Trophoblast cell (in vitro differentiated cells and primary cell): ENCODE measurements at regions not wholly inside any gene's neighbourhood (a gene's known extent, or its start where the extent isn't known, plus 50 kb on each side); places are given as distances from the start of the nearest gene placed in this dataset.
"Not testable (repeated sequence)": the region's sequence is repeated elsewhere in the genome, so short reads cannot be mapped to it uniquely, and the experiment has no call there.

Source experiments
- DNase-seq, 2 donors: peaks; one replicate each; pipeline ENCODE4 v3.0.0-alpha.2; 2016
- H2AFZ ChIP-seq: 2 replicates; pipeline ENCODE4 v1.6.1; 2013; ENCODE audit warnings: low read length, moderate library complexity, mild to moderate bottlenecking; ENCODE audit not compliant: insufficient read depth, poor library complexity
- H2AK5ac ChIP-seq: 2 replicates; pipeline ENCODE4 v1.6.1; 2013; ENCODE audit warnings: mild to moderate bottlenecking, low read length
- H2BK120ac ChIP-seq: 2 replicates; pipeline ENCODE4 v1.6.1; 2013; ENCODE audit warnings: low read length, mild to moderate bottlenecking, moderate library complexity; ENCODE audit not compliant: insufficient read depth, poor library complexity
- H2BK12ac ChIP-seq: 2 replicates; pipeline ENCODE4 v1.6.1; 2013; ENCODE audit warnings: mild to moderate bottlenecking, low read length, moderate library complexity
- H2BK5ac ChIP-seq: 2 replicates; pipeline ENCODE4 v1.6.1; 2013; ENCODE audit warnings: low read length, low read depth, moderate library complexity, mild to moderate bottlenecking; ENCODE audit not compliant: poor library complexity
- H3K14ac ChIP-seq: 2 replicates; pipeline ENCODE4 v1.6.1; 2013; ENCODE audit warnings: mild to moderate bottlenecking, low read length
- H3K18ac ChIP-seq: 2 replicates; pipeline ENCODE4 v1.6.1; 2013; ENCODE audit warnings: mild to moderate bottlenecking, low read length
- H3K23ac ChIP-seq: 2 replicates; pipeline ENCODE4 v1.6.1; 2013; ENCODE audit warnings: low read length
- H3K27ac ChIP-seq: 2 replicates; pipeline ENCODE4 v1.5.1; 2013; ENCODE audit warnings: low read depth, mild to moderate bottlenecking, inconsistent platforms, low read length, moderate library complexity
- H3K27me3 ChIP-seq: 2 replicates; pipeline ENCODE4 v1.6.1; 2013; ENCODE audit warnings: inconsistent platforms, mild to moderate bottlenecking, low read length, moderate library complexity; ENCODE audit not compliant: insufficient read depth
- H3K36me3 ChIP-seq, 2 experiments: 1 replicate in 1 of 2; 2 replicates in 1 of 2; pipeline ENCODE4 v1.6.1; 2013; ENCODE audit warnings: low read length in 2 of 2, mild to moderate bottlenecking in 2 of 2, moderate library complexity in 1 of 2; ENCODE audit not compliant: insufficient read depth in 2 of 2, control insufficient read depth in 1 of 2
- H3K4ac ChIP-seq: 2 replicates; pipeline ENCODE4 v1.6.1; 2013; ENCODE audit warnings: low read depth, mild to moderate bottlenecking, low read length, moderate library complexity
- H3K4me1 ChIP-seq, 2 experiments: 1 replicate in 1 of 2; 2 replicates in 1 of 2; pipeline ENCODE4 v1.6.1; 2013; ENCODE audit warnings: low read length in 2 of 2, mild to moderate bottlenecking in 2 of 2, moderate library complexity in 1 of 2; ENCODE audit not compliant: insufficient read depth in 2 of 2, control insufficient read depth in 1 of 2
- H3K4me2 ChIP-seq: 2 replicates; pipeline ENCODE4 v1.6.1; 2013; ENCODE audit warnings: inconsistent platforms, mild to moderate bottlenecking, low read length, moderate library complexity
- H3K4me3 ChIP-seq: 2 replicates; pipeline ENCODE4 v1.5.1; 2013; ENCODE audit warnings: mild to moderate bottlenecking, low read depth, low read length, inconsistent platforms
- H3K79me1 ChIP-seq: one replicate; pipeline ENCODE4 v1.6.1; 2013; ENCODE audit warnings: low read length
- H3K79me2 ChIP-seq: 2 replicates; pipeline ENCODE4 v1.6.1; 2013; ENCODE audit warnings: low read length, mild to moderate bottlenecking; ENCODE audit not compliant: control insufficient read depth, insufficient read depth, poor library complexity
- H3K9ac ChIP-seq: 2 replicates; pipeline ENCODE4 v1.6.1; 2013; ENCODE audit warnings: mild to moderate bottlenecking, low read length
- H3K9me3 ChIP-seq: 2 replicates; pipeline ENCODE4 v1.6.1; 2013; ENCODE audit warnings: low read depth, mild to moderate bottlenecking, control low read depth, inconsistent platforms, low read length; ENCODE audit not compliant: insufficient read depth
- H4K12ac ChIP-seq: 2 replicates; pipeline ENCODE4 v1.6.1; 2013; ENCODE audit warnings: low read depth, mild to moderate bottlenecking, low read length, moderate library complexity
- H4K8ac ChIP-seq: 2 replicates; pipeline ENCODE4 v1.6.1; 2013; ENCODE audit warnings: low read depth, mild to moderate bottlenecking, low read length, moderate library complexity
- H4K91ac ChIP-seq: one replicate; pipeline ENCODE4 v1.6.1; 2013; ENCODE audit warnings: low read depth, mild to moderate bottlenecking, low read length, moderate library complexity
- WGBS: extraction: QIAGEN DNeasy Blood & Tissue Kit; methylation state at CpG from one replicate; pipeline ENCODE4 v1.1.7; 2013; ENCODE audit warnings: missing lambda C conversion rate; ENCODE audit not compliant: insufficient read length, insufficient coverage; ENCODE audit errors: extremely low coverage; 5-methylcytosine and 5-hydroxymethylcytosine counted together

DNA sequence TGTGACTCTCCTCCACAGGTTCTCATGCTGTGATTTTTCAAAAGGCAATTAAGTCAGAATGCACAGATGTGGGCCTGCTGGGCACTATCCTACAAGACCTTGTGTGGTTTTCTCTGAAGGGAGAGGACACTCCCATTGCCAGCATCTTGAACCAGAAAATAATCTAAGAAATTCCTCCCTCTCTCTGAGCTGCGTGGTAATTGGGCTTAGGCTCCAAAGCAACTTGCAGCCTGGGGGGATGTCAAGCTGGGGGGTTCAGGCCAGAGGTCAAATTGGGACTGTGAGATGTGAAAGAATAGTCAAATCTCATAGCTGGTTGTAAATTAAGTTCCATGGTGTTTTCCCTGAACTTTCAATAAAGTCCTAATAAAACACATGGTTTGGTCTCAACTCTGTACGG lies 350.6 kb upstream of the SLC7A11 start:
- Histone ChIP-seq H3K23ac (no peak overlapping the region), H4K8ac (no peak overlapping the region), H3K9me3 (no peaks in the 10 kb centered on the region), H2AK5ac (no peak overlapping the region), H3K4me2 (no peak overlapping the region), H3K27ac (no peak overlapping the region), H2AFZ (no peak overlapping the region), H3K79me1 (no peaks in the 10 kb centered on the region), H3K14ac (no peak overlapping the region), H2BK5ac (no peak overlapping the region), H3K27me3 (no peaks in the 10 kb centered on the region), H3K18ac (no peak overlapping the region), H3K79me2 (no peaks in the 10 kb centered on the region), H4K91ac (no peak overlapping the region), H3K9ac (no peak overlapping the region), H2BK12ac (no peak overlapping the region), H3K36me3 (no peaks in the 10 kb centered on the region), H3K4me3 (no peak overlapping the region), H4K12ac (no peak overlapping the region), H2BK120ac (no peak overlapping the region), H3K4ac (no peak overlapping the region), H3K4me1 (no peaks in the 10 kb centered on the region)
- no peak for DNase-seq
- no CpG with 5 or more reads among the region's 2 CpGs for WGBS

DNA sequence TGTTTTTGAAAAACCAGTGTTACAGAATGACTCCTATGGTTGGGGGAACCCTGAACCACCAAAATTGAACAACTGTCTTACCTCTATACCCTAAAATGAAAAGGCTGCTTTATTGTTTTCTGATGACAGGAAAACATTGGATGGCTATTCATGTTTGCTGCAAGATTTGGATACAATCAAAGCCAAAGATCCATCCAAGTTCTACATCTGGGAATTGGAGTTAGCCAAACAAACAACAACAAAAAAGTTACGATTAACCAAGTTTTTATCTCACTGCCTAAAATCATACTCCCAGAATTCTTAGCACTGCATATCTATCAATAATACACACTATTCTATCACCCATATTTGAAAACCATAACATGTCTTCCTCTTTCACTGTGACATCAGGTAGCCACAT lies 349.7 kb upstream of the SLC7A11 start:
- Histone ChIP-seq H4K8ac (no peak overlapping the region), H3K79me2 (no peaks in the 10 kb centered on the region), H2BK120ac (no peak overlapping the region), H3K79me1 (no peaks in the 10 kb centered on the region), H3K4me2 (no peak overlapping the region), H3K36me3 (no peaks in the 10 kb centered on the region), H3K9me3 (no peaks in the 10 kb centered on the region), H2AK5ac (no peak overlapping the region), H3K18ac (no peak overlapping the region), H3K4ac (no peak overlapping the region), H2BK5ac (no peak overlapping the region), H3K4me3 (no peak overlapping the region), H3K4me1 (no peaks in the 10 kb centered on the region), H4K12ac (no peak overlapping the region), H2AFZ (no peak overlapping the region), H3K27me3 (no peaks in the 10 kb centered on the region), H3K14ac (no peak overlapping the region), H4K91ac (no peak overlapping the region), H3K9ac (no peak overlapping the region), H3K23ac (no peak overlapping the region), H3K27ac (no peak overlapping the region), H2BK12ac (no peak overlapping the region)
- DNase-seq: no peak
- WGBS: no CpG with 5 or more reads among the region's 1 CpG

DNA sequence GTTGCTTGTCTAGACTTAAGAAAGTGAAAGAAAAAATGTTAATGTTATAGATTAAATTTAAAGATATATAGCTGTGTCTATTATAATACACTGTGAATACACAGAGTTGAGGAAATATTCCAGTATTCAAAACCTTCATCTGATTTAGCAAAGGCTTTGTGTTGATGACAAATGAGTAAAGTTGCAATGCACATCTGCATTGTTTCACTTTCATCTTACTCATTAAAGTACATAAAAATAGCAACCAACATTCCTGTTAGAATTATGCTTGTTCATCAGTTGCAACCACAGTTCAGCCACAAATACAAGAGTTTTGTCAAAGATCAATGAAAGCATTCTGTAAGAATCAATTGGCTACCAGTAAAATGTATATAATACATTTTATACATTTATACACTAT lies 346.4 kb upstream of the SLC7A11 start:
- H3K9me3 ChIP-seq: no peaks in the 10 kb centered on the region

DNA sequence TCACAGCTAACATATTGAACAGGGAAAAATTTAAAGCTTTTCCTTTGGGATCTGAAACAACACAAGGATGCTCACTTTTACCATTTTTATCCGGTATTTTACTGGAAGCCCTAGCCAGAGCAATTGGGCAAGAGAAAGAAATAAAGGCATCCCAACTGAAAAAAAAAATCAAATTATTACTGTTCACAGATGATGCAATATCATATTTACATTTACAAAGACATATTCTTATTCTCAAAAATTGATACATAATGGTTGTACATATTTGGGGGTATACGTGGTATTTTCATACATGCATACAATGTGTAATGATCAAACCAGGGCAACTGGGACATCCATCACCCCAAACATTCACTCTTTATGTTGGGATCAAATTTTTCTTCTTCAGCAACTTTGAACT lies 337.0 kb upstream of the SLC7A11 start:
- no peak overlapping the region for H3K9ac ChIP-seq
- H3K27ac ChIP-seq: no peak overlapping the region
- no peak overlapping the region for H3K4ac ChIP-seq
- DNase-seq: no peak
- no peaks in the 10 kb centered on the region for H3K9me3 ChIP-seq
- no peak overlapping the region for H2BK120ac ChIP-seq
- H3K4me1 ChIP-seq: peaks cover 0 to 2% of the 10 kb centered on the region in 2 experiments
- H4K12ac ChIP-seq: no peak overlapping the region
- H3K79me2 ChIP-seq: peaks cover 1% of the 10 kb centered on the region
- no peak overlapping the region for H3K23ac ChIP-seq
- no peaks in the 10 kb centered on the region for H3K36me3 ChIP-seq
- no peaks in the 10 kb centered on the region for H3K27me3 ChIP-seq
- no peak overlapping the region for H2BK12ac ChIP-seq
- no peak overlapping the region for H2AFZ ChIP-seq
- H2BK5ac ChIP-seq: no peak overlapping the region
- H3K18ac ChIP-seq: no peak overlapping the region
- no CpG with 5 or more reads among the region's 2 CpGs for WGBS
- H3K4me2 ChIP-seq: no peak overlapping the region
- H3K14ac ChIP-seq: no peak overlapping the region
- no peak overlapping the region for H2AK5ac ChIP-seq
- H4K8ac ChIP-seq: no peak overlapping the region
- H3K79me1 ChIP-seq: no peaks in the 10 kb centered on the region
- H4K91ac ChIP-seq: no peak overlapping the region
- no peak overlapping the region for H3K4me3 ChIP-seq

More for the DNA sequence above, 346.4 kb upstream of the SLC7A11 start:
- H3K4me1 ChIP-seq: no peaks in the 10 kb centered on the region
- no peaks in the 10 kb centered on the region for H3K79me1 ChIP-seq
- H2AK5ac ChIP-seq: no peak overlapping the region
- DNase-seq: no peak
- no peak overlapping the region for H3K23ac ChIP-seq
- no peak overlapping the region for H2BK5ac ChIP-seq
- no peak overlapping the region for H3K14ac ChIP-seq
- H3K9ac ChIP-seq: no peak overlapping the region
- no peak overlapping the region for H3K27ac ChIP-seq
- H3K18ac ChIP-seq: no peak overlapping the region
- no peaks in the 10 kb centered on the region for H3K36me3 ChIP-seq
- H3K79me2 ChIP-seq: no peaks in the 10 kb centered on the region
- no peak overlapping the region for H2BK12ac ChIP-seq
- no peak overlapping the region for H4K12ac ChIP-seq
- H2AFZ ChIP-seq: no peak overlapping the region
- H3K4ac ChIP-seq: no peak overlapping the region
- no peaks in the 10 kb centered on the region for H3K27me3 ChIP-seq
- H4K91ac ChIP-seq: no peak overlapping the region
- H2BK120ac ChIP-seq: no peak overlapping the region
- no peak overlapping the region for H4K8ac ChIP-seq
- H3K4me3 ChIP-seq: no peak overlapping the region
- no peak overlapping the region for H3K4me2 ChIP-seq

DNA sequence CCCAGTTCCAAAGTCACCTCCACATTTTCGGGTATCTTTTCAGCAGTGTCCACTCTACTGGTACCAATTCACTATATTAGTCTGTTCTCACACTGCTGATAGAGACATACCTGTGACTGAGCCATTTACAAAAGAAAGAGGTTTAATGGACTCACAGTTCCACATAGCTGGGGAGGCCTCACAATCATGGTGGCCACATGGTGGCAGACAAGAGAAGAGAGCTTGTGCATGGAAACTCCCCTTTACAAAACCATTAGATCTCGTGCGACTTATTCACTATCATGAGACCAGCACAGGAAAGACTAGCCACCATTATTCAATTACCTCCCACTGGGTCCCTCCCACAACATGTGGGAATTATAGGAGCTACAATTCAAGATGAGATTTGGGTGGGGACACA lies 335.7 kb upstream of the SLC7A11 start:
- not testable (repeated sequence) for H3K27me3 ChIP-seq, H4K8ac ChIP-seq, H4K91ac ChIP-seq, H3K9me3 ChIP-seq, H2AK5ac ChIP-seq, H3K14ac ChIP-seq, H3K79me1 ChIP-seq, DNase-seq, H3K9ac ChIP-seq, H3K36me3 ChIP-seq, H3K4me3 ChIP-seq, H2AFZ ChIP-seq, H2BK120ac ChIP-seq, H3K18ac ChIP-seq, H2BK12ac ChIP-seq, H3K79me2 ChIP-seq, H3K4me2 ChIP-seq, H3K27ac ChIP-seq, H3K4ac ChIP-seq, H4K12ac ChIP-seq, H3K23ac ChIP-seq, H3K4me1 ChIP-seq, H2BK5ac ChIP-seq
- no CpG with 5 or more reads among the region's 3 CpGs for WGBS
